HEK293T (cell line): ENCODE measurements at regions not wholly inside any gene's neighbourhood (a gene's known extent, or its start where the extent isn't known, plus 50 kb on each side); places are given as distances from the start of the nearest gene placed in this dataset.

Experiments used
- BHLHE40 ChIP-seq: fragments of 450-650 bp; IDR thresholded peaks from 2 replicates; pipeline ENCODE4 v1.6.1; 2016; ENCODE audit warnings: mild to moderate bottlenecking, moderate library complexity, borderline replicate concordance
- ELF4 ChIP-seq: fragments of 450-650 bp; IDR thresholded peaks from 2 replicates; pipeline ENCODE4 v1.6.1; 2017; ENCODE audit warnings: antibody characterized with exemption
- FOXA1 ChIP-seq: fragments of 450-650 bp; IDR thresholded peaks from 2 replicates; pipeline ENCODE4 v1.6.1; 2016; ENCODE audit warnings: mild to moderate bottlenecking
- FOXK2 ChIP-seq: fragments of 450-650 bp; IDR thresholded peaks from 2 replicates; pipeline ENCODE4 v1.6.1; 2016; ENCODE audit warnings: mild to moderate bottlenecking
- FOXM1 ChIP-seq: fragments of 450-650 bp; IDR thresholded peaks from 2 replicates; pipeline ENCODE4 v1.6.1; 2017; ENCODE audit warnings: mild to moderate bottlenecking, borderline replicate concordance
- HDGF ChIP-seq: fragments of 450-650 bp; IDR thresholded peaks from 2 replicates; pipeline ENCODE4 v1.6.1; 2017; ENCODE audit warnings: antibody characterized with exemption, borderline replicate concordance
- PKNOX1 ChIP-seq: fragments of 450-650 bp; IDR thresholded peaks from 2 replicates; pipeline ENCODE4 v1.6.1; 2016
- SP1 ChIP-seq: fragments of 450-650 bp; IDR thresholded peaks from 2 replicates; pipeline ENCODE4 v1.6.1; 2017
- SUZ12 ChIP-seq: fragments of 450-650 bp; IDR thresholded peaks from 2 replicates; pipeline ENCODE4 v1.6.1; 2016; ENCODE audit warnings: mild to moderate bottlenecking
- TARDBP ChIP-seq: fragments of 450-650 bp; IDR thresholded peaks from 2 replicates; pipeline ENCODE4 v1.6.1; 2016

- TF ChIP-seq ELF4 (no peak), SP1 (no peak), HDGF (no peak), FOXK2 (no peak), PKNOX1 (no peak), FOXM1 (no peak), SUZ12 (no peak), BHLHE40 (no peak), FOXA1 (no peak), TARDBP (no peak)
These were observed 69.0 kb downstream of the HDGFL1 start for GRCh38 chr6:22638320-22638719.
